ENCODE measurements at regions not wholly inside any gene's neighbourhood (a gene's known extent, or its start where the extent isn't known, plus 50 kb on each side); places are given as distances from the start of the nearest gene placed in this dataset.

DNA sequence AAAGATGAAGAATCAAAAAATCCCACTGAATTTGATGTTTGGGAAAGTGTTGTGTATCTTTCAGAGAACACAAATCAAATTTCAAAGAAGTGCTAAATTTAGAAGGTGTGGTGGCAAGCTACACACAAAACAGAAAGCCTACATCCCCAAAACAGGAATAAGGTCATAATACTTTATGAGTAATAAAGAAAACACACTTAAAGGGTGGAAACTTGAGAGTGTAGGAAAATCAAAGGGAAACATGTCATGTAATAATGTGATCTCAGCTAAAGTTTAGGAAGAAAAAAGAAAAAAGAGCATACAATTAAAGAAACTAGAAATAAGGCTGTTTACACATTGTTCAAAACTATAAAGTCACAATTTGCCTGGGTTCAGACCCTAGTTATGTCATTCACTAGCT, 668.7 kb downstream of the PCDH17 start:
- TF ChIP-seq, protein P1, sequence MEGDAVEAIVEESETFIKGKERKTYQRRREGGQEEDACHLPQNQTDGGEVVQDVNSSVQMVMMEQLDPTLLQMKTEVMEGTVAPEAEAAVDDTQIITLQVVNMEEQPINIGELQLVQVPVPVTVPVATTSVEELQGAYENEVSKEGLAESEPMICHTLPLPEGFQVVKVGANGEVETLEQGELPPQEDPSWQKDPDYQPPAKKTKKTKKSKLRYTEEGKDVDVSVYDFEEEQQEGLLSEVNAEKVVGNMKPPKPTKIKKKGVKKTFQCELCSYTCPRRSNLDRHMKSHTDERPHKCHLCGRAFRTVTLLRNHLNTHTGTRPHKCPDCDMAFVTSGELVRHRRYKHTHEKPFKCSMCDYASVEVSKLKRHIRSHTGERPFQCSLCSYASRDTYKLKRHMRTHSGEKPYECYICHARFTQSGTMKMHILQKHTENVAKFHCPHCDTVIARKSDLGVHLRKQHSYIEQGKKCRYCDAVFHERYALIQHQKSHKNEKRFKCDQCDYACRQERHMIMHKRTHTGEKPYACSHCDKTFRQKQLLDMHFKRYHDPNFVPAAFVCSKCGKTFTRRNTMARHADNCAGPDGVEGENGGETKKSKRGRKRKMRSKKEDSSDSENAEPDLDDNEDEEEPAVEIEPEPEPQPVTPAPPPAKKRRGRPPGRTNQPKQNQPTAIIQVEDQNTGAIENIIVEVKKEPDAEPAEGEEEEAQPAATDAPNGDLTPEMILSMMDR (IDR thresholded peaks at IDR 0.05; ENCODE audit: low read depth, low read length, missing input control): no peak
- TF ChIP-seq, protein P2, sequence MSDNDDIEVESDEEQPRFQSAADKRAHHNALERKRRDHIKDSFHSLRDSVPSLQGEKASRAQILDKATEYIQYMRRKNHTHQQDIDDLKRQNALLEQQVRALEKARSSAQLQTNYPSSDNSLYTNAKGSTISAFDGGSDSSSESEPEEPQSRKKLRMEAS (IDR thresholded peaks at IDR 0.05): no peak
- no peak for TF ChIP-seq GABPA (IDR thresholded peaks at IDR 0.05 in 1 of 2, conservative IDR thresholded peaks at IDR 0.05 in 1 of 2)
- no peak for TF ChIP-seq TAF1 (conservative IDR thresholded peaks at IDR 0.05)
- no peak for TF ChIP-seq RAD21 (IDR thresholded peaks at IDR 0.05)
- TF ChIP-seq EGR1 (IDR thresholded peaks at IDR 0.05; ENCODE audit: low read depth in 2 of 2): no peak
- no peak for TF ChIP-seq SP1 (IDR thresholded peaks at IDR 0.05)
